Psoas muscle (tissue), 7 donors: ENCODE measurements at regions not wholly inside any gene's neighbourhood (a gene's known extent, or its start where the extent isn't known, plus 50 kb on each side); places are given as distances from the start of the nearest gene placed in this dataset.

Experiments used
- ATAC-seq, 4 donors: fragments of 200-7000 bp; cut with Tn5 transposase; one replicate each; pipeline ENCODE4 v1.9.1; 2020; ENCODE audit warnings: moderate library complexity in 3 of 4, mild to moderate bottlenecking in 2 of 4
- DNase-seq, 2 donors: peaks; one replicate each; pipeline ENCODE4 v3.0.0-alpha.2; 2020
- H3K27ac ChIP-seq: fragments of 200-600 bp; one replicate; pipeline ENCODE4 v1.8.0; 2022
- H3K27me3 ChIP-seq, 3 donors: fragments of 200-600 bp in 1 of 3; one replicate each; pipeline versions ENCODE4 v1.6.1 to v1.8.0; 2013 to 2022; ENCODE audit warnings: low read length in 2 of 3, mild to moderate bottlenecking in 2 of 3, moderate library complexity in 1 of 3; ENCODE audit not compliant: insufficient read depth in 3 of 3
- H3K36me3 ChIP-seq, 2 donors: fragments of 200-600 bp in 1 of 2; one replicate each; pipeline versions ENCODE4 v1.6.1 to v1.8.0; 2013 to 2022; ENCODE audit warnings: low read depth in 1 of 2, mild to moderate bottlenecking in 1 of 2, moderate library complexity in 1 of 2; ENCODE audit not compliant: insufficient read depth in 1 of 2
- H3K4me1 ChIP-seq: fragments of 200-600 bp; one replicate; pipeline ENCODE4 v1.8.0; 2022
- H3K4me3 ChIP-seq: fragments of 200-600 bp; one replicate; pipeline ENCODE4 v1.8.0; 2022; ENCODE audit warnings: mild to moderate bottlenecking
- H3K9me3 ChIP-seq: fragments of 200-600 bp; one replicate; pipeline ENCODE4 v1.8.0; 2022
- WGBS, 3 donors: extraction: QIAGEN DNeasy Blood & Tissue Kit; methylation state at CpG; one replicate each; pipeline versions ENCODE4 v1.1.6 to v1.1.7; 2013; 5-methylcytosine and 5-hydroxymethylcytosine counted together
- intact Hi-C, 2 donors: fragments of 100-400 bp; cut with DNase I; formaldehyde crosslinking; loops; one replicate each; pipeline versions ENCODE4 v1.11.0 to v1.14.2; 2022
- TF ChIP-seq, protein P1 (sequence below): fragments of 200-600 bp; IDR thresholded peaks from one replicate; pipeline ENCODE4 v1.8.0; 2022; ENCODE audit warnings: antibody characterized with exemption
- donor health status: healthy with polysubstance abuse.
- donor health status: DM: no; HTN: no; CAD: no; lungs with moderate emphysema.
- donor health status: Bipolar disorder and iron deficiency.
- donor health status: healthy.
- donor health status: DM: yes; HTN: yes; CAD: no.
- donor health status: DM: no; HTN: no; CAD: no.
- donor health status: DM: yes; HTN: yes; CAD: no.

DNA sequence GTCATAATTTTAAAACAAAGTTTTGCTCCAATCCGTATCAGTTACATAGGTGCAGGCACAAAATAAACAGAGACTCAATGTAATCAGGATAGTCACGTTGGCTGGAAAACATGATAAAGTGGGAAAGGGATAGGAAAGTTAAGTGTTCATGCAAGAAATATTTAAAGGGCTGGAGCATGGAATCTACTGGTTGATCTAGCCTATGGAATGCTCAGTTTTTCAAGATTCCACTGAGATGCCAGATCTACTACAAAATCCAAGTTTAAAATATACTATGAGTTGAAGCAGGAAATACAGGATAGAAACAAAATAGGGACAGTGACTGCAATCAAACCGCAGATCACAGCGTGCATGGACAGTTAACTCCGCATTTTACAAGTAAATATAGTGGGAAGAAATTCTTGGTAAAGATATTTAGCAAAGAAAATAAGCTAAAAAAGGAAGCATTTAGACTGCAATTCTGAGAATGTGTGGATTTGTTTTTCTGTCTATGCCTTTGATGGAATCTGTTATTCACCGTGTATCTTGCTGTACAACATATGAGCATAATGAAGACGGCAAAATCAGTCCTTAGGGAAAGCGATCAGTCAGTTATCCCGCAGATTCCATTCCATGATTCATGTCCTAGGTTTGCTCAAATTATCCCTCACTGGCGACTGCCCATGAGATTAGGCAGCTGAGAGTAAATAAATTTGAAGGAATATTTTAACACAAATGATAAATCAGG is 1044.3 kb downstream of the FLRT2 start:
- TF ChIP-seq, protein P1, sequence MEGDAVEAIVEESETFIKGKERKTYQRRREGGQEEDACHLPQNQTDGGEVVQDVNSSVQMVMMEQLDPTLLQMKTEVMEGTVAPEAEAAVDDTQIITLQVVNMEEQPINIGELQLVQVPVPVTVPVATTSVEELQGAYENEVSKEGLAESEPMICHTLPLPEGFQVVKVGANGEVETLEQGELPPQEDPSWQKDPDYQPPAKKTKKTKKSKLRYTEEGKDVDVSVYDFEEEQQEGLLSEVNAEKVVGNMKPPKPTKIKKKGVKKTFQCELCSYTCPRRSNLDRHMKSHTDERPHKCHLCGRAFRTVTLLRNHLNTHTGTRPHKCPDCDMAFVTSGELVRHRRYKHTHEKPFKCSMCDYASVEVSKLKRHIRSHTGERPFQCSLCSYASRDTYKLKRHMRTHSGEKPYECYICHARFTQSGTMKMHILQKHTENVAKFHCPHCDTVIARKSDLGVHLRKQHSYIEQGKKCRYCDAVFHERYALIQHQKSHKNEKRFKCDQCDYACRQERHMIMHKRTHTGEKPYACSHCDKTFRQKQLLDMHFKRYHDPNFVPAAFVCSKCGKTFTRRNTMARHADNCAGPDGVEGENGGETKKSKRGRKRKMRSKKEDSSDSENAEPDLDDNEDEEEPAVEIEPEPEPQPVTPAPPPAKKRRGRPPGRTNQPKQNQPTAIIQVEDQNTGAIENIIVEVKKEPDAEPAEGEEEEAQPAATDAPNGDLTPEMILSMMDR, result no peak
- no peak for DNase-seq
- ATAC-seq, result no peak

DNA sequence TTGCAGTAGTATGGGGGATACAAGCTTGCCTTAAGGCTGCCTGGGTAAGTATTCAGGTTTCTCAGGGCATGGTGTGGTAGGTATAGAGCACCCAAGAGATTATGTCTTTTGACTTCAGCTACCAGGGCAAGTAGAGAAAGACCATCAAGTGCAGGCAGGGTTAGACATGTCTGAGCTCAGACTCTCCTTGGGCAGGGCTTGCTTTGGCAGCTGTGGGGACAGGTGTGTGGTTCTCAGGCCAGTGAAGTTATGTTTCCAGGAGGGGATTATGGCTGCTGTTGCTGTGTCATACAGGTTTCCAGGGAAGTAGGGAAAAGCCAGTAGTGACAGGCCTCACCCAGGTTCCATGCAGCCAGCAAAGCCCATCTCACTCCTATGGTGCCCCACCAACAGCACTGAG is 1040.4 kb downstream of the FLRT2 start:
- Histone ChIP-seq H3K27me3 (no peaks in the 10 kb centered on the region), H3K9me3 (peaks cover 4% of the 10 kb centered on the region), H3K4me3 (no peak overlapping the region), H3K27ac (no peak overlapping the region), H3K36me3 (no peaks in the 10 kb centered on the region), H3K4me1 (no peaks in the 10 kb centered on the region)
- TF ChIP-seq, protein P1, result no peak
- no peak for ATAC-seq
- DNase-seq, result no peak
- intact Hi-C loops, result no loop called here

More for the DNA sequence above, 1044.3 kb downstream of the FLRT2 start:
- no peaks in the 10 kb centered on the region for H3K4me1 ChIP-seq
- H3K4me3 ChIP-seq, result no peak overlapping the region
- intact Hi-C loops, result no loop called here
- 67% methylated on average over 10 of the region's 10 CpGs for WGBS, 3 donors
- H3K27ac ChIP-seq, result no peak overlapping the region
- H3K36me3 ChIP-seq, result no peaks in the 10 kb centered on the region
- peaks cover 2% of the 10 kb centered on the region for H3K9me3 ChIP-seq
- H3K27me3 ChIP-seq, result no peaks in the 10 kb centered on the region

GRCh38 chr14:86543521-86543920 is 1013.6 kb downstream of the FLRT2 start:
- TF ChIP-seq, protein P1, result no peak
- H3K4me1 ChIP-seq, result no peaks in the 10 kb centered on the region
- no peaks in the 10 kb centered on the region for H3K27me3 ChIP-seq
- DNase-seq (no peak), ATAC-seq (no peak)
- H3K4me3 ChIP-seq, result no peak overlapping the region
- no peaks in the 10 kb centered on the region for H3K36me3 ChIP-seq
- intact Hi-C loops, result no loop called here
- no peak overlapping the region for H3K27ac ChIP-seq
- no peaks in the 10 kb centered on the region for H3K9me3 ChIP-seq

GRCh38 chr14:86541972-86542371 is 1012.0 kb downstream of the FLRT2 start:
- Histone ChIP-seq H3K27ac (no peak overlapping the region), H3K27me3 (no peaks in the 10 kb centered on the region), H3K4me1 (no peaks in the 10 kb centered on the region), H3K9me3 (no peaks in the 10 kb centered on the region), H3K36me3 (no peaks in the 10 kb centered on the region), H3K4me3 (no peak overlapping the region)
- 71 to 81% (median 76%) methylated on average over 4 of the region's 4 CpGs for WGBS, 3 donors
- DNase-seq (no peak), ATAC-seq (no peak)
- intact Hi-C loops, result no loop called here
- TF ChIP-seq, protein P1, result no peak

- no peaks in the 10 kb centered on the region for H3K36me3 ChIP-seq
- no peak for ATAC-seq
- intact Hi-C loops, result no loop called here
- H3K27ac ChIP-seq, result no peak overlapping the region
- no peaks in the 10 kb centered on the region for H3K4me1 ChIP-seq
- TF ChIP-seq, protein P1, result no peak
- DNase-seq, result no peak
- no peak overlapping the region for H3K4me3 ChIP-seq
- H3K9me3 ChIP-seq, result no peaks in the 10 kb centered on the region
- 36 to 43% (median 38%) methylated on average over 6 of the region's 6 CpGs for WGBS, 3 donors
- H3K27me3 ChIP-seq, result no peaks in the 10 kb centered on the region
Measured at GRCh38 chr14:86540636-86541247, 1010.8 kb downstream of the FLRT2 start.
